ENCODE measurements at regions not wholly inside any gene's neighbourhood (a gene's known extent, or its start where the extent isn't known, plus 50 kb on each side); places are given as distances from the start of the nearest gene placed in this dataset.

GRCh38 chr2:145190031-145190703, 670.2 kb upstream of the ZEB2 start:
- H3K4me3 ChIP-seq (ENCODE audit: low read depth, low read length), result no peak overlapping the region
- TF ChIP-seq CTCF (IDR thresholded peaks at IDR 0.05; ENCODE audit: insufficient read depth, low read depth, low read length), result no peak
- no peak for DNase-seq (ENCODE audit: low read depth)

- TF ChIP-seq CTCF (IDR thresholded peaks at IDR 0.05; ENCODE audit: insufficient read depth, low read depth, low read length), result no peak
- no peak for DNase-seq (ENCODE audit: low read depth)
- H3K4me3 ChIP-seq (ENCODE audit: low read depth, low read length), result no peak overlapping the region
Measured at GRCh38 chr2:145186303-145186702, 666.4 kb upstream of the ZEB2 start.

- peak; percentile 23 for DNase-seq (ENCODE audit: low read depth)
- no peak for TF ChIP-seq CTCF (IDR thresholded peaks at IDR 0.05; ENCODE audit: insufficient read depth, low read depth, low read length)
- no peak overlapping the region for H3K4me3 ChIP-seq (ENCODE audit: low read depth, low read length)
Measured at GRCh38 chr2:145185696-145186095, 665.8 kb upstream of the ZEB2 start.

- peak; percentile 73 for DNase-seq (ENCODE audit: low read depth)
- no peak overlapping the region for H3K4me3 ChIP-seq (ENCODE audit: low read depth, low read length)
- no peak for TF ChIP-seq CTCF (IDR thresholded peaks at IDR 0.05; ENCODE audit: insufficient read depth, low read depth, low read length)
Measured at GRCh38 chr2:145184741-145185651, 665.1 kb upstream of the ZEB2 start.

- no peak for TF ChIP-seq CTCF (IDR thresholded peaks at IDR 0.05; ENCODE audit: insufficient read depth, low read depth, low read length)
- no peak for DNase-seq (ENCODE audit: low read depth)
- no peak overlapping the region for H3K4me3 ChIP-seq (ENCODE audit: low read depth, low read length)
Measured at GRCh38 chr2:145169285-145169684, 649.4 kb upstream of the ZEB2 start.

- DNase-seq (ENCODE audit: low read depth), result no peak
- H3K4me3 ChIP-seq (ENCODE audit: low read depth, low read length), result no peak overlapping the region
- no peak for TF ChIP-seq CTCF (IDR thresholded peaks at IDR 0.05; ENCODE audit: insufficient read depth, low read depth, low read length)
Measured at GRCh38 chr2:145168091-145168490, 648.2 kb upstream of the ZEB2 start.
